SU-DHL-6 (cell line): ENCODE measurements at regions not wholly inside any gene's neighbourhood (a gene's known extent, or its start where the extent isn't known, plus 50 kb on each side); places are given as distances from the start of the nearest gene placed in this dataset.

ENCODE experiments used
- H2AFZ ChIP-seq: fragments of 200-600 bp; sonication (generic); 2 replicates; pipeline ENCODE4 v1.6.1; 2014; ENCODE audit warnings: low read depth, mild to moderate bottlenecking, moderate library complexity, mixed read lengths, antibody characterized with exemption, low read length; ENCODE audit not compliant: severe bottlenecking
- H3F3A ChIP-seq: fragments of 200-600 bp; shearing (Covaris generic); 2 replicates; pipeline ENCODE4 v1.6.0; 2016; ENCODE audit warnings: antibody characterized with exemption, mild to moderate bottlenecking; ENCODE audit not compliant: insufficient read depth
- H3K27ac ChIP-seq: fragments of 200-600 bp; sonication (generic); 2 replicates; pipeline ENCODE4 v1.5.1; 2016; ENCODE audit warnings: low read depth, mild to moderate bottlenecking, low read length, moderate library complexity, mixed read lengths
- H3K27me3 ChIP-seq: fragments of 200-600 bp; sonication (generic), shearing (Covaris generic); 2 replicates; pipeline ENCODE4 v1.6.0; 2014; ENCODE audit warnings: mild to moderate bottlenecking, low read length
- H3K36me3 ChIP-seq: fragments of 200-600 bp; sonication (generic); 2 replicates; pipeline ENCODE4 v1.6.1; 2014; ENCODE audit warnings: mild to moderate bottlenecking, low read length, mixed read lengths
- H3K4me2 ChIP-seq: fragments of 300-600, 200-600 bp; shearing (Covaris generic), sonication (generic); 2 replicates; pipeline ENCODE4 v1.6.0; 2014; ENCODE audit warnings: low read length, low read depth, mild to moderate bottlenecking; ENCODE audit not compliant: poor library complexity, severe bottlenecking
- H3K4me3 ChIP-seq: fragments of 200-600 bp; sonication (generic); 2 replicates; pipeline ENCODE4 v1.5.1; 2014; ENCODE audit warnings: antibody characterized with exemption, low read length, mild to moderate bottlenecking, mixed read lengths; ENCODE audit not compliant: insufficient read depth, poor library complexity, severe bottlenecking
- H3K79me2 ChIP-seq: fragments of 200-600 bp; sonication (generic); 2 replicates; pipeline ENCODE4 v1.6.1; 2014; ENCODE audit warnings: mild to moderate bottlenecking, low read length, moderate library complexity; ENCODE audit not compliant: insufficient read depth
- H3K9ac ChIP-seq: fragments of 200-600 bp; sonication (generic); 2 replicates; pipeline ENCODE4 v1.7.0; 2014; ENCODE audit warnings: mild to moderate bottlenecking, low read length
- H3K9me2 ChIP-seq: fragments of 200-600 bp; sonication (generic); replicated peaks from 2 replicates; pipeline ENCODE4 v1.6.1; 2014; ENCODE audit warnings: low read length; ENCODE audit not compliant: insufficient read depth
- H3K9me3 ChIP-seq: fragments of 200-600 bp; sonication (generic); 2 replicates; pipeline ENCODE4 v1.6.1; 2014; ENCODE audit warnings: low read length, mixed read lengths; ENCODE audit not compliant: insufficient read depth
- H4K20me1 ChIP-seq: fragments of 200-600 bp; sonication (generic); 2 replicates; pipeline ENCODE4 v1.6.1; 2014; ENCODE audit warnings: low read depth, mild to moderate bottlenecking, antibody characterized with exemption, low read length, moderate library complexity, mixed read lengths
- CTCF ChIP-seq: fragments of 200-600 bp; sonication (generic); IDR thresholded peaks from one replicate; pipeline ENCODE4 v1.5.1; 2017; ENCODE audit warnings: antibody characterized with exemption, mild to moderate bottlenecking, low read length, moderate library complexity; ENCODE audit not compliant: insufficient read depth, poor library complexity, severe bottlenecking
- EZH2phosphoT487 ChIP-seq: fragments of 200-600 bp; sonication (generic), shearing (Covaris generic); conservative IDR thresholded peaks from 2 replicates; pipeline ENCODE4 v1.6.1; 2018; ENCODE audit warnings: mild to moderate bottlenecking, antibody characterized with exemption, low read length, moderate library complexity, mixed read lengths

GRCh38 chr12:18192119-18192518, 69.2 kb upstream of the PIK3C2G start:
- Histone ChIP-seq H3K4me2 (no peak overlapping the region), H4K20me1 (no peaks in the 10 kb centered on the region), H3K9me3 (no peaks in the 10 kb centered on the region), H3K9ac (no peak overlapping the region), H3K36me3 (no peaks in the 10 kb centered on the region), H3F3A (no peaks in the 10 kb centered on the region), H3K27me3 (no peaks in the 10 kb centered on the region), H3K4me3 (no peak overlapping the region), H3K9me2 (no peaks in the 10 kb centered on the region), H3K79me2 (no peaks in the 10 kb centered on the region), H2AFZ (no peak overlapping the region), H3K27ac (no peak overlapping the region)
- TF ChIP-seq CTCF, result no peak
- no peak for TF ChIP-seq EZH2phosphoT487

- no peak overlapping the region for H3K4me2 ChIP-seq
- H3K36me3 ChIP-seq, result no peaks in the 10 kb centered on the region
- H3K27me3 ChIP-seq, result no peaks in the 10 kb centered on the region
- no peak for TF ChIP-seq CTCF
- TF ChIP-seq EZH2phosphoT487, result no peak
- no peak overlapping the region for H2AFZ ChIP-seq
- no peaks in the 10 kb centered on the region for H3K9me2 ChIP-seq
- H4K20me1 ChIP-seq, result no peaks in the 10 kb centered on the region
- H3K79me2 ChIP-seq, result no peaks in the 10 kb centered on the region
- H3F3A ChIP-seq, result no peaks in the 10 kb centered on the region
- no peak overlapping the region for H3K9ac ChIP-seq
- H3K27ac ChIP-seq, result no peak overlapping the region
- no peak overlapping the region for H3K4me3 ChIP-seq
- no peaks in the 10 kb centered on the region for H3K9me3 ChIP-seq
These were observed 78.2 kb upstream of the PIK3C2G start for GRCh38 chr12:18183141-18183540.

GRCh38 chr12:18171571-18171970, 81.6 kb upstream of the RERGL start:
- TF ChIP-seq CTCF (no peak), EZH2phosphoT487 (no peak)
- Histone ChIP-seq H3K79me2 (no peaks in the 10 kb centered on the region), H3K4me2 (no peak overlapping the region), H3K4me3 (no peak overlapping the region), H3F3A (no peaks in the 10 kb centered on the region), H3K9ac (no peak overlapping the region), H3K9me3 (0 out of 2 replicates have a peak, but pooled peaks cover 5% of the 10 kb centered on the region), H3K9me2 (no peaks in the 10 kb centered on the region), H2AFZ (no peak overlapping the region), H3K36me3 (no peaks in the 10 kb centered on the region), H3K27me3 (no peaks in the 10 kb centered on the region), H3K27ac (no peak overlapping the region), H4K20me1 (no peaks in the 10 kb centered on the region)

GRCh38 chr12:18168016-18168415, 78.0 kb upstream of the RERGL start:
- no peak overlapping the region for H3K9ac ChIP-seq
- H3K27ac ChIP-seq, result no peak overlapping the region
- H3K79me2 ChIP-seq, result no peaks in the 10 kb centered on the region
- TF ChIP-seq EZH2phosphoT487, result no peak
- TF ChIP-seq CTCF, result no peak
- H3K27me3 ChIP-seq, result no peaks in the 10 kb centered on the region
- no peak overlapping the region for H2AFZ ChIP-seq
- H3K36me3 ChIP-seq, result no peaks in the 10 kb centered on the region
- no peak overlapping the region for H3K4me3 ChIP-seq
- H3K9me3 ChIP-seq, result peaks cover 9% of the 10 kb centered on the region; the same call in 1 of the 2 replicates
- H4K20me1 ChIP-seq, result no peaks in the 10 kb centered on the region
- H3F3A ChIP-seq, result no peaks in the 10 kb centered on the region
- no peaks in the 10 kb centered on the region for H3K9me2 ChIP-seq
- no peak overlapping the region for H3K4me2 ChIP-seq
